Heart left ventricle (tissue), 13 donors: ENCODE measurements at regions not wholly inside any gene's neighbourhood (a gene's known extent, or its start where the extent isn't known, plus 50 kb on each side); places are given as distances from the start of the nearest gene placed in this dataset.

Source experiments
- POLR2A ChIP-seq, 2 donors: fragments of 450-650 bp; IDR thresholded peaks; one replicate each; pipeline ENCODE4 v1.6.1; 2017; ENCODE audit warnings: antibody characterized with exemption in 2 of 2, mild to moderate bottlenecking in 2 of 2, moderate library complexity in 2 of 2
- TF ChIP-seq, protein P1 (sequence below), 12 donors: fragments of 200-600 bp; sonication (generic) in 4 of 12; IDR thresholded peaks; one replicate each; pipeline versions ENCODE4 v1.5.0 to v1.8.0; 2018 to 2022; ENCODE audit warnings: antibody characterized with exemption in 12 of 12, mild to moderate bottlenecking in 5 of 12
- donor health status: ischemic (EF 13 %, LVEDD 7.1; RV severe dilation, severe dysfunction).
- donor health status: DM: no; HTN: yes; CAD: no.
- donor health status: DM: no; HTN: no; CAD: no.
- donor health status: ischemic (EF 25% LVEDD 6.9; RV normal size, moderate dysfunction).
- donor health status: ischemic (EF 25% LVEDD 5.7; RV mildly dilated, moderate dysfunction).
- donor health status: ischemic (EF 35%, LVEDD 5.7; RV mildly dilated, moderate dysfunction).
- donor health status: nonischemic (EF 11% LVEDD 7.7; RV severe dilation, severe dysfunction).
- donor health status: DM: yes; HTN: yes; CAD: no.
- donor health status: PGD.
- donor health status: ischemic (EF 29% LVEDD 5.4; RV normal size, mild dysfunction).
- donor health status: nonischemic (EF 23%, LVEDD 6.1; RV moderate dilation, normal function).

DNA sequence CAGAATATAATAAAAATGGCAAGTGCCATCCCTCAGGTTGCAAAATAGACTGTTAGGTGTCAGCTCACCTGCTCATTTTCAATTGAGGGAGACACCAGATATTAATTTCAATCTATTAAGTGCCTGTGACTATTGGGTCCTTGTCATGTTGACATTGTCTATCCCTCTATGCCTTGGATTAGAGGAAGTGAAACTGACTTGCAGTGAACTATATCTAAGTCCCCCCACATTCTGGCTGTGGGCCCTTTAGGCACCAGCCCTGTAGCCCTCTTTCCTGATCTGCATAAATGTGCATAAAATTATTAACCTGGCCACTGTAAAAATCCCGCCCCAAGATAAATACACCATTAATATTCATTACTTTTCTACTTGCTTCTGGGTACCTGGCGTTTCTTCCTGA is 293.0 kb upstream of the CLNK start:
- TF ChIP-seq, protein P1, sequence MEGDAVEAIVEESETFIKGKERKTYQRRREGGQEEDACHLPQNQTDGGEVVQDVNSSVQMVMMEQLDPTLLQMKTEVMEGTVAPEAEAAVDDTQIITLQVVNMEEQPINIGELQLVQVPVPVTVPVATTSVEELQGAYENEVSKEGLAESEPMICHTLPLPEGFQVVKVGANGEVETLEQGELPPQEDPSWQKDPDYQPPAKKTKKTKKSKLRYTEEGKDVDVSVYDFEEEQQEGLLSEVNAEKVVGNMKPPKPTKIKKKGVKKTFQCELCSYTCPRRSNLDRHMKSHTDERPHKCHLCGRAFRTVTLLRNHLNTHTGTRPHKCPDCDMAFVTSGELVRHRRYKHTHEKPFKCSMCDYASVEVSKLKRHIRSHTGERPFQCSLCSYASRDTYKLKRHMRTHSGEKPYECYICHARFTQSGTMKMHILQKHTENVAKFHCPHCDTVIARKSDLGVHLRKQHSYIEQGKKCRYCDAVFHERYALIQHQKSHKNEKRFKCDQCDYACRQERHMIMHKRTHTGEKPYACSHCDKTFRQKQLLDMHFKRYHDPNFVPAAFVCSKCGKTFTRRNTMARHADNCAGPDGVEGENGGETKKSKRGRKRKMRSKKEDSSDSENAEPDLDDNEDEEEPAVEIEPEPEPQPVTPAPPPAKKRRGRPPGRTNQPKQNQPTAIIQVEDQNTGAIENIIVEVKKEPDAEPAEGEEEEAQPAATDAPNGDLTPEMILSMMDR (IDR thresholded peaks at IDR 0.05) = no peak
- TF ChIP-seq POLR2A (IDR thresholded peaks at IDR 0.05) = no peak
